ENCODE measurements at regions not wholly inside any gene's neighbourhood (a gene's known extent, or its start where the extent isn't known, plus 50 kb on each side); places are given as distances from the start of the nearest gene placed in this dataset.

GRCh38 chr5:7274203-7274602 is 121.7 kb upstream of the ADCY2 start:
- TF ChIP-seq CTCF (IDR thresholded peaks at IDR 0.05) (no peak), POLR2AphosphoS5 (IDR thresholded peaks at IDR 0.05; ENCODE audit: low read depth, low read length) (no peak), SIN3A (IDR thresholded peaks at IDR 0.05; ENCODE audit: borderline replicate concordance, insufficient read depth, low read depth, low read length) (no peak)

All from Panc1 (cell line).